ENCODE measurements at regions not wholly inside any gene's neighbourhood (a gene's known extent, or its start where the extent isn't known, plus 50 kb on each side); places are given as distances from the start of the nearest gene placed in this dataset.
A peak's percentile ranks its signal among the peaks of the same experiment; 100 is the strongest.
"Not testable (repeated sequence)": the region's sequence is repeated elsewhere in the genome, so short reads cannot be mapped to it uniquely, and the experiment has no call there.

- intact Hi-C loops (cut with DNase I): loop anchor here in 2 of 10 donors (10.0 kb wide), 2 partner anchors 286 to 336 kb away; no protein-coding TSS in a partner anchor
- Histone ChIP-seq H3K27me3 (peaks cover 0 to 11% (median 0%) of the 10 kb centered on the region in 7 donors), H3K27ac (no peak overlapping the region), H3K9me3 (no peaks in the 10 kb centered on the region), H3K4me1 (no peaks in the 10 kb centered on the region), H3K36me3 (no peaks in the 10 kb centered on the region), H3K4me3 (no peak overlapping the region)
- DNase-seq: no peak
- no peak for TF ChIP-seq CTCF (IDR thresholded peaks at IDR 0.05)
- ATAC-seq: no peak
- 47 to 55% methylated on average over 1 of the region's 1 CpG for WGBS, 2 donors
Observed at GRCh38 chr6:137630666-137631065, 136.5 kb upstream of the OLIG3 start.

- no peak overlapping the region for H3K4me3 ChIP-seq
- no peak for TF ChIP-seq CTCF (IDR thresholded peaks at IDR 0.05)
- ATAC-seq (no peak), DNase-seq (no peak)
- H3K27ac ChIP-seq: no peak overlapping the region
- WGBS, 2 donors: 74 to 90% methylated on average over 2 of the region's 2 CpGs
- H3K9me3 ChIP-seq: no peaks in the 10 kb centered on the region
- H3K36me3 ChIP-seq: no peaks in the 10 kb centered on the region
- intact Hi-C loops (cut with DNase I): loop anchor here in 2 of 10 donors (10.0 kb wide), 2 partner anchors 287 to 337 kb away; no protein-coding TSS in a partner anchor
- peaks cover 0 to 9% (median 0%) of the 10 kb centered on the region in 7 donors for H3K27me3 ChIP-seq
- no peaks in the 10 kb centered on the region for H3K4me1 ChIP-seq
Observed at GRCh38 chr6:137631323-137631722, 137.1 kb upstream of the OLIG3 start.

- H3K9me3 ChIP-seq, H3K27me3 ChIP-seq, H3K4me3 ChIP-seq, DNase-seq, ATAC-seq, H3K4me1 ChIP-seq, H3K27ac ChIP-seq, H3K36me3 ChIP-seq: not testable (repeated sequence)
- intact Hi-C loops (cut with DNase I): loop anchor here in 3 of 10 donors (2.0 to 10.0 kb wide), 3 partner anchors 289 to 557 kb away; no protein-coding TSS in a partner anchor
- WGBS, 2 donors: 83 to 88% methylated on average over 9 of the region's 9 CpGs
Observed at GRCh38 chr6:137634177-137634576, 140.0 kb upstream of the OLIG3 start.

GRCh38 chr6:137637121-137637520 lies 142.9 kb upstream of the OLIG3 start:
- WGBS, 2 donors: 32 to 50% methylated on average over 1 of the region's 1 CpG
- DNase-seq: no peak
- H3K4me3 ChIP-seq: no peak overlapping the region
- intact Hi-C loops (cut with DNase I): loop anchor here in 4 of 10 donors (5.0 to 10.0 kb wide), 4 partner anchors 292 to 370 kb away; no protein-coding TSS in a partner anchor
- TF ChIP-seq CTCF (IDR thresholded peaks at IDR 0.05): no peak
- H3K27me3 ChIP-seq: no peaks in the 10 kb centered on the region
- H3K4me1 ChIP-seq: peaks cover 0 to 13% (median 5%) of the 10 kb centered on the region in 9 donors
- no peak overlapping the region for H3K27ac ChIP-seq
- peak in 4 of 8 donors; percentile 38 to 65 (median 60) for ATAC-seq
- H3K36me3 ChIP-seq: no peaks in the 10 kb centered on the region
- no peaks in the 10 kb centered on the region for H3K9me3 ChIP-seq

- Histone ChIP-seq H3K27me3 (no peaks in the 10 kb centered on the region), H3K27ac (no peak overlapping the region), H3K9me3 (no peaks in the 10 kb centered on the region), H3K36me3 (no peaks in the 10 kb centered on the region), H3K4me3 (no peak overlapping the region), H3K4me1 (peaks cover 0 to 13% (median 5%) of the 10 kb centered on the region in 9 donors)
- no peak for DNase-seq
- intact Hi-C loops (cut with DNase I): loop anchor here in 4 of 10 donors (5.0 to 10.0 kb wide), 4 partner anchors 294 to 372 kb away; no protein-coding TSS in a partner anchor
- 76 to 84% methylated on average over 3 of the region's 3 CpGs for WGBS, 2 donors
- ATAC-seq: no peak
- TF ChIP-seq CTCF (IDR thresholded peaks at IDR 0.05): no peak
Observed at GRCh38 chr6:137638926-137639706, 144.9 kb upstream of the OLIG3 start.

Data from heart right ventricle (tissue), 16 donors.